A549 (cell line): ENCODE measurements at regions not wholly inside any gene's neighbourhood (a gene's known extent, or its start where the extent isn't known, plus 50 kb on each side); places are given as distances from the start of the nearest gene placed in this dataset.

Experiments used
- CBX8 ChIP-seq: fragments of 200-600 bp; sonication (generic); IDR thresholded peaks from 2 replicates; pipeline ENCODE4 v1.6.1; 2016
- CHD2 ChIP-seq: fragments of 150-350 bp; IDR thresholded peaks from 2 replicates; pipeline ENCODE4 v1.6.1; 2014; ENCODE audit warnings: low read length; ENCODE audit not compliant: partially characterized antibody
- EP300 ChIP-seq, 2 experiments: fragments of >200 bp; sonication (Bioruptor Twin); formaldehyde crosslinking; IDR thresholded peaks; 2 replicates in 1 of 2; 3 replicates in 1 of 2; pipeline ENCODE4 v1.6.1; 2016 to 2017
- TF ChIP-seq, protein P1 (sequence below): fragments of >200 bp; sonication (Bioruptor Twin); formaldehyde crosslinking; IDR thresholded peaks from 3 replicates; pipeline ENCODE4 v1.5.1; 2016
- TF ChIP-seq, protein P2 (sequence below): fragments of 450-650 bp; IDR thresholded peaks from 2 replicates; pipeline ENCODE4 v1.6.1; 2014; ENCODE audit warnings: antibody characterized with exemption

DNA sequence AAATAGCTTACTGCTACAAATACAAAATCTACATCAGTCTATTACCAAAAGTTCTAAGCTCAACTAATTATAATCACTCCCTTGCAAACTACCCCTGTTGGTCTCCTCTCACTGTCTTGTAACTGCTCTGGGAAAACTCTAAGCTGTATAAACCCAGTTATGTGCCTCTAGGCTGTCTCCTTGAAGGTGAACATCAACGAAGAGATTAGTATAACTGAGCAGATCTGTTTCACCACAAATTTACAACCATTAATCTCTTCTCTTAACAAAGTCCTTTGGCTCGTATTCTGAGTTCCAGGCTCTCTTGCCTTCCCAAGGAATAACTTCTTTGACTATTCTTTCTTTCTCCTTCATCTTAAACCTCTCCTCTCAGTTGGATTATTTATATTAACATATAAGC is 84.4 kb upstream of the PRMT6 start:
- TF ChIP-seq, protein P1, sequence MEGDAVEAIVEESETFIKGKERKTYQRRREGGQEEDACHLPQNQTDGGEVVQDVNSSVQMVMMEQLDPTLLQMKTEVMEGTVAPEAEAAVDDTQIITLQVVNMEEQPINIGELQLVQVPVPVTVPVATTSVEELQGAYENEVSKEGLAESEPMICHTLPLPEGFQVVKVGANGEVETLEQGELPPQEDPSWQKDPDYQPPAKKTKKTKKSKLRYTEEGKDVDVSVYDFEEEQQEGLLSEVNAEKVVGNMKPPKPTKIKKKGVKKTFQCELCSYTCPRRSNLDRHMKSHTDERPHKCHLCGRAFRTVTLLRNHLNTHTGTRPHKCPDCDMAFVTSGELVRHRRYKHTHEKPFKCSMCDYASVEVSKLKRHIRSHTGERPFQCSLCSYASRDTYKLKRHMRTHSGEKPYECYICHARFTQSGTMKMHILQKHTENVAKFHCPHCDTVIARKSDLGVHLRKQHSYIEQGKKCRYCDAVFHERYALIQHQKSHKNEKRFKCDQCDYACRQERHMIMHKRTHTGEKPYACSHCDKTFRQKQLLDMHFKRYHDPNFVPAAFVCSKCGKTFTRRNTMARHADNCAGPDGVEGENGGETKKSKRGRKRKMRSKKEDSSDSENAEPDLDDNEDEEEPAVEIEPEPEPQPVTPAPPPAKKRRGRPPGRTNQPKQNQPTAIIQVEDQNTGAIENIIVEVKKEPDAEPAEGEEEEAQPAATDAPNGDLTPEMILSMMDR, result no peak
- TF ChIP-seq CHD2, result no peak
- TF ChIP-seq, protein P2, sequence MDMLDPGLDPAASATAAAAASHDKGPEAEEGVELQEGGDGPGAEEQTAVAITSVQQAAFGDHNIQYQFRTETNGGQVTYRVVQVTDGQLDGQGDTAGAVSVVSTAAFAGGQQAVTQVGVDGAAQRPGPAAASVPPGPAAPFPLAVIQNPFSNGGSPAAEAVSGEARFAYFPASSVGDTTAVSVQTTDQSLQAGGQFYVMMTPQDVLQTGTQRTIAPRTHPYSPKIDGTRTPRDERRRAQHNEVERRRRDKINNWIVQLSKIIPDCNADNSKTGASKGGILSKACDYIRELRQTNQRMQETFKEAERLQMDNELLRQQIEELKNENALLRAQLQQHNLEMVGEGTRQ, result no peak
- no peak for TF ChIP-seq EP300 (IDR thresholded peaks at IDR 0.05)
- TF ChIP-seq CBX8, result no peak
